ENCODE measurements at regions not wholly inside any gene's neighbourhood (a gene's known extent, or its start where the extent isn't known, plus 50 kb on each side); places are given as distances from the start of the nearest gene placed in this dataset.
"Not testable (repeated sequence)": the region's sequence is repeated elsewhere in the genome, so short reads cannot be mapped to it uniquely, and the experiment has no call there.

DNA sequence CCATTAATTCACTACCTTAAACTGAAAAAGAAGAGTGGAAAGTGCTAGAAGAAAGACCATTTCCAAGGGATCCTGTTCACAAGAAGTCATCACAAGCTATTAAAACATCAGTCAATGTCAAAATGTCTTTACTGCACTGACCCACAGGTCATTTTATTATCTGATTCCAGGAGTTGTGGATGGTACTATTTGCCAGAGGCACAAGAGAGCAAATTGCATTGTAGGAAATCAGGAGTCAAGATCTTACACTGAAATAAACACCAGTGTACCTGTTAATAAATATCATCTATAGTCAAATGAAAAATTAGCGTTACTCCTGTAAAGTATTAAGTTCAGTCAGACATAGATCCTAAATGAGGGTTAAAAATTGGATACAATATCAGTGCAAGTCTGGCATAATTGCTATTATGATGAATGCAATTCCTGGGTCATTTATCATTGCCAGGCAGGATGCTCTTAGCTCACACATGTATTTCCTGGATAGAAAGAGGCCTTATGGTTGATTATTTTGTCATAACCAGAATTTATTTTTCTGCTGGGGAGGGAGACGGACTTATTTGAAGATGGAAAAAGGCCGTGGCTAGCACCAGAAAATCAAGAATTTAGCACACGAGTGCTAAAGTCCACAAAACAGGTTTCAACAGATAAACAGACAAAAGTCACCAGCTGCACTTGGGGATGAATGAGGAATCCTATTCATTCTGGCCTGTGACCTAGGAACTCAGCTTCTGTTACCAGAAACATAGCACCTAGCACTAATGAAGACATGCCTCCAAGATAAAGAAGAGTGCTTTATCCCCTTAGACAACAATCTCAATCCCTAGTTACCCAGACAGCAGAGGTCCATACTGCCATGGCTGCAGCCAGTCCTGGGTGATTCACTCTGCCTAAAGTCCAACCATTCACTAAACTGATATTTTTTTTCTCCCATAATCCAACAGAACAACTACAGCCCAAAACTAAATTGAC lies 683.1 kb upstream of the POM121L12 start:
- no peak for DNase-seq (ENCODE audit: low spot score)

DNA sequence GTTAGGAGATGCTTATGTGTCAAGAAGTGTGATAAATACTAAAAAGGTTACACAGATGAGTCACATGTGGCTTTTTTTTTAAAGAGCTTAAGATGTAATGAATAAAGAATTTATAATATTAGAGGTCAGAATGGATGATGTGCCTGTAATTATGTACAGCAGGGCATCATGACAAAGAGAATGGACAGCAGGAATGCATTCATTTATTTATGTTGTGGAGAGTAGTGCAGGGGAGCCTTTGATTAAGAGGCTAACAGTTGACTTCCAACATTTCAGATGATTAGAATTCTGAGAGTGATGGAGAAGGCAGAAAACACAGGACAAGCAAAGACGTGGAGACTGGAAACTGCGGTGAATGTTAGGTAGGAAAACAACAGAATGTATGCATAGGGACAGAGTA lies 691.4 kb upstream of the POM121L12 start:
- no peak for DNase-seq (ENCODE audit: low spot score)

DNA sequence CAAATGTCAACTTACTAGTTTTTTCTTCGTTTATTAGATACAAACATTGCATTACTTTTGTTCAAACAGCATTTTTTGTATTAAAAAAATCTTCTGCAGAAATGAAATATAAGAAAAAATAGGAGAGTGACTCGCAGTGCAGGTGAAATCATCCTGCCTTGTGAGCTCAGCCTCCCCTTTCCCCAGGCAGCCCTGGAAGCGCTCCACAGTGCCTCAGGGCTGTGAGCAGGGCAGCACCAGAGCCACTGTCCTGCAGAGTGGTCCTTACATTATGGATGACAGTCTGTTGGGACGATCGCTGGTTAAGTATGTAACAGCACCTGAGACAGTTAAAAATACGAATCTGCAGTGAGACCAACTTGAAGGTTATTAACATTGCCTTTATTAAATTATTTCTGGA lies 695.4 kb upstream of the POM121L12 start:
- no peak for DNase-seq (ENCODE audit: low spot score)

DNA sequence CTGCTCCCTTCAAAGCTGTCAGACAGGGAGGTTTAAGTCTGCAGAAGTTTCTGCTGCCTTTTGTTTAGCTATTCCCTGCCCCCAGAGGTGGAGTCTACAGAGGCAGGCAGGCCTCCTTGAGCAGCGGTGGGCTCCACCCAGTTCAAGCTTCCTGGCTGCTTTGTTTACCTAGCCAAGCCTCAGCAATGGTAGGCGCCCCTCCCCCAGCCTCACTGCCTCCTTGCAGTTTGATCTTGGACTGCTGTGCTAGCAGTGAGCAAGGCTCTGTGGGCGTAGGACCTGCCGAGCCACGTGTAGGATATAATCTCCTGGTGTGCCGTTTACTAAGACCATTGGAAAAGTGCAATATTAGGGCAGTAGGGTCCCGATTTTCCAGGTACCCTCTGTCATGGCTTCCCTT lies 707.1 kb upstream of the POM121L12 start:
- not testable (repeated sequence) for DNase-seq (ENCODE audit: low spot score)

DNA sequence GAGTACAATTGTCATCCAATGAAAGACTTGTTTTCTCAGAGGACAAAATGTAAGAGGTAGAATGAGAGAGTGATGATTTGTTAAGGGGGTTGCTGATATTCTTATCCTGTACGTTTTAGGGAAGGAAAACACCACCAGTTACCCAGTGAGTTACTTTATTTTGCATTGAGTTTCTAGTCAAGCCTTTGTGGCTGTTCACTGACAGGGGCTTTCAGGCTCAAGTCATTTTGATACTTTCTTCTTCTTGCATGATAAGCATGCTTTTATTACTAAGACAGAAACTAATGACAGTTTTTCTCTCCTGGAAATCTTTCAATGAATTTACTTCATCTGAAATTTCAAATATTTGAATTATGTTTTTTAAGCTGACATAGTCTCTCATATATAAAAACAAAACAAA lies 710.2 kb upstream of the POM121L12 start:
- no peak for DNase-seq (ENCODE audit: low spot score)

DNA sequence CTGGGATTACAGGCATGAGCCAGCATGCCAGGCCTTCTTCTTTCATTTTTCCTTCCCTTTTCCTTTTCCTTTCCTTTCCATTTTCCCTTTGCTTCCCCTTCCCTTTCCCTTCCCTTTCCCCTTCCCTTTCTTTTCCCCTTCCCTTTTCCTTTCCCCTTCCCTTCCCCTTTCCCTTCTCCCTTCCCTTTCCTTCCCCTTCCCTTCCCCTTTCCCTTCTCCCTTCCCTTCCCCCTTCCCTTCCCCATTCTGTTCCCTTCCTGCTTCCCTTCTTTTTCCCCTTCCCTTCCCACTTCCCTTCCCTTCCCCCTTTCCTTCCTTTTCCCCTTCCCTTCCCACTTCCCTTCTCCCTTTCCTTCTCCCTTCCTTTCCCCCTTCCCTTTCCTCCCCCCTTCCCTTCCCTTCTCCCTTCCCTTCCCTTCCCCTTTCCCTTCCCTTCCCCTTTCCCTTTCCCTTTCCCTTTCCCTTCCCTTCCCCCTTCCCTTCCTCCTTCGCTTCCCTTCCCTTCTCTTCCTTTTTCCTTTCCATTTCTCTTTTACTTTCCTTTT lies 712.2 kb upstream of the POM121L12 start:
- no peak for DNase-seq (ENCODE audit: low spot score)

DNA sequence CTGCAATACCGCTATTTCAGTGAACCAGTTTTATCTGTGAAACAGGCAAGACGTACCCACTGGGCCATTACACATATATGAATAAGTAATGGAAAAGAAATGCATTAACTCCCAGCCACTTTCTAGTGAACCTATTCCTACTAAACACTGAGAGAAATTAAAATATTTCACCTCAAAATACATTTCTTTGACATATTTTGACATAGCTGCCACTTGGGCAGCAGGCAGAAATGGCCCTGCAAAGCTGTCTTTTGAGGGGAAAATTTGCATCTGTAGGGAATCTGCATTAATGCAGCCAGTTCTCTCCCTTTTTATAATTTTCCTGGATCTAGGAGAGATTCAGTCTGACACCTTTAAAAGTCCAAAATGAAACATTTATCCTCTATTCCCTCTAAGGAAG lies 714.8 kb upstream of the POM121L12 start:
- no peak for DNase-seq (ENCODE audit: low spot score)

DNA sequence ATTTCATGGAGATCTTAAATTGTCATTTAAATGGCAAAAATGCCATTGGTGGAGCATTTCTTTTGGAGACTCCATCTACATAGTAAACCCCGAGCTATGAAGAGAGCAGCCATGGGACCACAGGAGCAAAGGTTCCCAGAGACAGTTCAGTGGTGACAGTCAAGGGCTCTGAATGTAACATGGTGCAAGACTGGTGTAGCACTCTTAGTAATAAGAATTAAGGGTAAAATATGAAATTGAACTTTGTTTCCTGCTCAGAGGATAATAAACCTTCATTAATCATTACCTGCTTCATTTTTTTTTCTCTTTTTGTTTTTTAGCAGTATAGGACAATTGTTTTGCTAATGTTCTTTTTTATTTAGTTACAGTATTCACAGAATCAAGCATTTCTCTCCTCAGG lies 717.5 kb upstream of the POM121L12 start:
- no peak for DNase-seq (ENCODE audit: low spot score)

DNA sequence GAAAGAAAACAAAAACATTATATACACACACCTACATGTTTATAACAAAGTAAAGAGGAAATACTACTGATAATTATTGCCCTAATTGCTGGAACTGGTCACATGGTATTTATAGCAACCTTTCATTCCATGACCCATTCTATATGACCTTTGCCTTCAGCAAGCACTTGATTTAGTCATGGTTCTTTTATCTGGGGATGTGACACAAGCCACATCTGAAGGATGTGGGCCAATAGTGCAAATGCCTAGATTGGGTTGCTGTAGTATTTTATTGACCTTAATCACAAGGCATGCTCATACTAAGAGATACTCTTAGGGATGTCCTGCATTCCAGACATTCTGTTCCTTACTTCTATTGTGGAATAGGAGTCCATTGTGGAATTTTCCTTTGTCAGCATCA lies 723.5 kb upstream of the POM121L12 start:
- DNase-seq (ENCODE audit: low spot score) = no peak

DNA sequence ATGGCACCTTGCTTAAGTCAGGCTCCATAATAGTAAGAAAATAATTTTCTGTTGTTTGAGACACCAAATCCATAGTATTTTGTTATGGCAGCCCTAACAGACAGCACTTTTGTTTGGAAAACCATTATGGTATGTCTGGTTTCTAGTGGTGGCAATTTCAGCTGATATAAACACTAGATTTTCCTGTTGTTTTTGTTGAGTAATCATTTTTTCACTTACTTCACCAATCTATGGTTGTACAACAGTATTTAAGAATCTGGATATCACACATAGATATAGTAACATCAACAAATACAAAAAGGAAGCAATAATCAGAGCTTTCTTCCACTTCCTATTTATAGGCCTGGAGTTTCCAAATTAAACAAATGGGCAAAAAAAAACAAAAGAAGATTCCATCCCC lies 725.8 kb upstream of the POM121L12 start:
- DNase-seq (ENCODE audit: low spot score) = no peak

DNA sequence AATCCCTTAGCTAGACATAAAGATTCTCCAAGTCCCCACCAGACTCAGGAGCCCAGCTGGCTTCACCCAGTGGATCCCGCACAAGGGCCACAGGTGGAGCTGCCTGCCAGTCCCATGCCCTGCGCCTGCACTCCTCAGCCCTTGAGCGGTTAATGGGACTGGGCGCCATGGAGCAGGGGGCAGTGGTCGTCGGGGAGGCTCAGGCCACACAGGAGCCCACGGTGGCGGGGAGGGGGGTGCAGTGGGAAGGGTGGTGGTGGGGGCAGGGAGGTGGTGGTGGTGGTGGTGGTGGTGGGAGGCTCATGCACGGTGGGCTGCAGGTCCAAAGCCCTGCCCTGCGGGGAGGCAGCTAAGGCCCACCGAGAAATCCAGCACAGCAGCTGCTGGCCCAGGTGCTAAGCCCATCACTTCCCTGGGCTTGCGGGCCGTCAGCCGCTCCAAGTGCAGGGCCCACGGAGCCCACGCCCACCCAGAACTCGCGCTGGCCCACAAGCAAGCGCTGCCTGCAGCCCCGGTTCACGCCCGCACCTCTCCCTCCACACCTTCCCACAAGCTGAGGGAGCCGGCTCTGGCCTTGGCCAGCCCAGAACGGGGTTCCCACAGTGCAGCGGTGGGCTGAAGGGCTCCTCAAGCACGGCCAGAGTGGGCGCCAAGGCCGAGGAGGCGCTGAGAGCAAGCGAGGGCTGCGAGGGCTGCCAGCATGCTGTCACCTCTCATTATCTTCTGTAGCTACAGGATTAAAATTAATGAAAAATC lies 732.5 kb upstream of the POM121L12 start:
- no peak for DNase-seq (ENCODE audit: low spot score)

DNA sequence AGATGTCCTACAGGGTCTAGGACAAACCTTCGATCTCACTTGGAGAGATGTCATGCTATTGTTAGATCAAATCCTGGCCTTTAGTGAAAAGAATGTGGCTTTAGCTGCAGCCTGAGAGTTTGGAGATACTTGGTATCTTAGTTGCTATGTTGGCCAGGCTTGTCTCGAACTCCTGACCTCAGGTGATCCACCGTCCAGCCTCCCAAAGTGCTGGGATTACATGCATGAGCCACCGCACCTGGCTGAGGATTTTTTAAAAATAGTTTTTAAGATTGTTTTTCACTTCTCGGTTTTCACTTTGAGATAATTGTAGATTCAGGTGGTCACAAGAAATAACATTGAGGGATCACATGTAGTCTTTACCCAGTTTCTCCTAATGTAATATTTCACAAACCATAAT lies 738.3 kb upstream of the POM121L12 start:
- no peak for DNase-seq (ENCODE audit: low spot score)

DNA sequence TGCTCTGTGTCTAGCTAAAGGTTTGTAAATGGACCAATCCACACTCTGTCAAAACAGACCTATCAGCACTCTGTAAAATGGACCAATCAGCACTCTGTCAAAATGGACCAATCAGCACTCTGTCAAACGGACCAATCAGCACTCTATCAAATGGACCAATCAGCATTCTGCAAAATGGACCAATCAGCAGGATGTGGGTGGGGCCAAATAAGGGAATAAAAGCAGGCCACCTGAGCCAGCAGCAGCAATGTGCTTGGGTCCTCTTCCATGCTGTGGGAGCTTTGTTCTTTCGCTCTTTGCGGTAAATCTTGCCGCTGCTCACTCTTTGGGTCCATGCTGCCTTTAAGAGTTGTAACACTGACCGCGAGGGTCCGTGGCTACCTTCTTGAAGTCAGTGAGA lies 740.5 kb upstream of the POM121L12 start:
- DNase-seq (ENCODE audit: low spot score) = no peak

DNA sequence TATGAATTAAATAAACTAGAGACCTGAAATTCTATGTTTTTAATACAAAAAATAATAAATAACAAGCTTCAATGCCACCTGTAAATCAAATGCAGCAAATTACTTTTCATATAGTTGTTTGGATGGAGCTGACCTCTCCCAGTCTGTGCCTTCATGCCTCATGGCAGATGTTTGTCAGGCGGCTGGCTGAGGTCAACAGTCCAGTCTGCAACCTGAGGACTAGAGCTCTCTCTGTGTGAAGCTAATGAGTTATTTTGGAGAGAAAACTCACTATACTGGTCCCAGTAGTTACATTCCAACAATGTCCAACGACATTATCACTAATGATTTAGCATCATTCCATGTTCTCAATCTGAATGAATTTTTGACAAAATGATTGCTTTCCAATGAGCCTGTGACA lies 746.2 kb upstream of the POM121L12 start:
- DNase-seq (ENCODE audit: low spot score) = no peak

DNA sequence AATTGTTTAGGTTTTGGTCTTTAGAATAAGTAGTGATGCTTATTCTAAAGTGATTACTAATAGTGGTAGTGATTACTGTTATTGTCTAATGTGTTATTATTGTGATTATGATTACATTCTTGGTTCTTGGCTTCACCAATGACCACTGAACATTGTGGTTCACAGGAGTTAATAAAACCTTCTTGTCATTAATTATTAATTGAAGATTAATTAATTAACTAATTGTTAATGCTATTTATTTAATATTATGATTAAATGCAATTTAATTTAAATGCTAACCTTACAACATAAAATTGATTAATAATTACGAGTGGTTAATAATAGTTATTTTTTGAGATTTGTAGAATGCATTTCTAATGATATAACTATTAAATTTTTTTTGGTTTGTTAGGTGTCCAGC lies 747.7 kb upstream of the POM121L12 start:
- DNase-seq (ENCODE audit: low spot score) = no peak

DNA sequence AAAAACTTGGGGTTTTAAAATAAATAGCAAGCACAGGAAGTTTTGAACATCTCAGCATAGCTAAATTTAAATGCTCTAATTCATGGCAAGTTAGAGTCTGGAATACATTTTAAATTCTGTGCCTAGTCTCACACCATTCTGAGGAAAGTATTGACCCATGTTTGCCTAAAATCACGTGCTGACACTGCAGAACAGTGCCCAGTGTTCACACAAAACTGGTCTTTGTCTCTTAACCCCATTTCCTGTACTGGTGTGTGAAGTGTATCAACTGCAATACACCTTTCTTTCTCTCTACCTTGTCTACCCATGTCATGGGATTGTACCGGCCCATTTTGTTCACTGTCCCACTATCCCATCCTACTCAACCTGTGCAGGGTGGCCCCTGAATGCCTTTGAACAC lies 749.7 kb upstream of the POM121L12 start:
- DNase-seq (ENCODE audit: low spot score) = no peak

DNA sequence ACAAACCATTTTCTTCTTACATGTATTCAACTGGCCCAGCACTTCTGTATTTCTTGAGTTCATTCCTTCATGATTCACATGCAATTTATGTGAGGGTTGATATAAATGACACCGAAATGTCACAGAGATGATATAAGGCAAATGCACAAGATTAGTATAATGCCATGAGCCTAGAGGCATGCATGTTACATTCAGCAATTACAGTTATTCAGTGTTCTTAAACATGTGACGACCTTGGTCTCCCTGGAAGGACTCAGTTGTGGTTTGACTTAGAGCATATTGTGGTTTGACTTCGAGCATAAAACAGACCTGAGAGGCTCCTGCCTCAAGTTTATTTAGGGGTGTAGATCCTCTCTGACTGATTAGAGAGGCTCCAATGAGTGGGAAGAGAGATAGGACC lies 752.1 kb upstream of the POM121L12 start:
- no peak for DNase-seq (ENCODE audit: low spot score)

DNA sequence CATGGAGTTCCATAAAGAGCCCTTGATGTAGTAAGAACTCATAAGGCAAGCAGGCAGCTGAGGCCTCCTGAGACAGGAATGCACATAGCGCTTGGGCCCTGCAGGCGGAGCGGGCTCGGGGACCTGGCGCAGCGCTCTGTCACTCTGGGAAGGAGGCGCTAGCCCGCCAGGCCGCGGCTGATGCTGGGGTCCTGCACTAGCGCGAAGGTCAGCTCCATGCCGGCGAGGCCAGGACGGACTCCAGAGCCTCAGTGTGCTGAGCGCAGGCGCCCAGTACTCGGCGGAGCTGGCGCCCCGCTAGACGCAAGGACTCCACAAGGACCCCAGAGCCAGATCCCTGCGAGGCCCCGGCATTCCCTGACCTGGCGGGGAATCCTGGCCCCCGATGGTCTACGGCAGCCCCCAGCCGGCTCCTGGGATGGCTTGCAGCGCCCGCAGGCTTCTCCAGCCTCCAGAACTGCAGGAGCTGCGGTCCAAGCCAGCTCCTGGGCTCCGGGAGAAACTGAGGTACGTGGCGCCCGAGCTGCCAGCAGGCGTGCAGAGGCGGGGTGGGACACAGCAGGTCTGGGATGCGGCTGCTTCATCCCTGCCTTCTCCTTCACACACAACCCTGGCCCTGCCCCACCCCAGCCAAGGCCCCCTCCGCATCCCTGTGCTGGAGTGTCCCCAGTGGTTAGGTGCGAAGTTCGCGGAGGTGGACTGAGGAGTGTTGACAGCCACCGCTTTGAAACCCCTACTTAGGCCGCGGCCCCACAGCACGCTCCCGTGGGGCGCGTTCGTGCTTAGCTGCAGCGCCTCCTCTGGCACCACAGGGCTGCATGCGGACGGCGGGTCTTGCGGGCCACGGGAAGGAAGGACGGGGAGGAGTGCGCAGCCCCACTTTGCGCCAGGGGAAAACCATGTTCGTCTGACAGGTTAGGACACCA lies 761.5 kb upstream of the POM121L12 start:
- no peak for DNase-seq (ENCODE audit: low spot score)

DNA sequence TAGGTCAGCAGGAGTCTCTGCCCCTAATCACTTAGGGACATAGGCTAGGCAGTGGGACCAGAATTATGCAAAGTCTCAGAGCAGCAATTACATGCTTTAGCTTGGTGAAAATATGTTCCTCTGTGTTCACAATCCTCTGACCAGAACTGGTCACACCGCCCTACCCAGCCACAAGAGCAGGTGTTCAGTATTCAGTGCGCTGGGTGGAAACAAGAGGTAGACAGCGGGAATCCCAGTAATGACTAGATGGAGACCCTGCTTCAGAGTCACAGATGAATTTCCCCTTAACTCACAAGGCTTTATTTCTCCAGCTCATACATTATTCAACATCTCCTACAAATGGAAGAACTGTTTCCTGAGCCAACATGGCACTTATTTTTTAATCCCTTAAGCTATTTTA lies 763.7 kb upstream of the POM121L12 start:
- no peak for DNase-seq (ENCODE audit: low spot score)

DNA sequence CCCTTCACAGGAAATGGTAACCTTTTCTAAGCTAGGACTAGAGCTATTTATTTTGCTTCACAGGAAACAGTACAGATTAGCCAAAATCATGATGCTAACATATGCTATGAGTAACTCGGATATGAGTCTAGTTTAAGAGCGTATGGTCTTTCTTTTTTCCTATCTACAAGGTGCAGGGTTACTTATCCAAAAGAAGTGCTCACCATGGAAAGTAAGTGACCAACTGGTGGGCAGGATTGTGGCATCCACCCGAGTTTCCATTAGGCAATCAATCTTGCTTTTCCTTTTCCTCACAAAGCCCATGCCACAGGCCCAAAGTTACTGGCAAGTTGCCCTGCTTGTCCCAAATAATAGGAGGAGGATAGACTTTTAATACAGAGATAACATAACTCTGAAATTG lies 765.1 kb upstream of the POM121L12 start:
- DNase-seq (ENCODE audit: low spot score) = no peak

DNA sequence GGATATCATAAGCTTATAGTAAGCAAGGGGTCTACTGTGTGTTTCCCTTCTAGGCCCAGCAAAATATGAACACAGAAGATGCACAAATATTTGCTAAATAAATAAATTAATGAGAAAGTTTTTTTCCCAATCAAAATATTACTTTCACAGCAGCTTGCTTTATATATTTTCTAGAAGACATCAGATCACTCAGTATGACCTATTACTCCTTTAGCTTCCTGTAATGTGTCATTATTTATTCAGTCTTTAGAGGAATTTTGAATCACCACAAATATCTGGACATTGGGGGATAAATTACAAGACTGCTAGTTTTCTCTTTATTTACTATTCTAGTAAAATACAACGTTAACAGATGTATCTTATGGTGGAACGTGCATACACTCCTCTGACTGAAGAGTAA lies 765.8 kb upstream of the POM121L12 start:
- no peak for DNase-seq (ENCODE audit: low spot score)

DNA sequence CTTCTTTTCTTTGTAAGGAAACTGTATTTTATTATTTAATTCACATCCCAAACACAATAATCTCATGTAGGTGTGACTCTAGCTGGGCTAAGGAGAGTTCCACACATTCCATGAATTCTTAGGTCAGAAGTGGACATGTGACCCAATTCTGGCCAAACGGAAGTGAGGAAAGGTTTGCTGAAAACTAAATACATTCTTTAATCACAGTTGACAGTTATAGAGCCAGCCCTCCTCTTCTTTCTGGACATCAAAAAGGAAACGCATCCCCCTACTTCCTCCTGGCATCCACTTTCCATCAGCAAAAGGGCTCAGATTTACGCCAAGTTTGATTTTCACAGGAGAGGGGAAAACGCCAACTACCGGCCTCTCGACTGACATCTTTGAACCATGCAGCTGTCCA lies 774.4 kb upstream of the POM121L12 start:
- no peak for DNase-seq (ENCODE audit: low spot score)

Measured in CD4-positive, alpha-beta T cell treated with Interleukin-15 for 4 hours (primary cell).